Testis (tissue), 2 donors: ENCODE measurements at regions not wholly inside any gene's neighbourhood (a gene's known extent, or its start where the extent isn't known, plus 50 kb on each side); places are given as distances from the start of the nearest gene placed in this dataset.

Source experiments
- POLR2A ChIP-seq: fragments of 450-650 bp; IDR thresholded peaks from one replicate; pipeline ENCODE4 v1.6.1; 2017; ENCODE audit warnings: antibody characterized with exemption, mild to moderate bottlenecking, moderate library complexity
- TF ChIP-seq, protein P1 (sequence below), 3 experiments: fragments of 450-650 bp in 2 of 3; fragments of 200-600 bp in 1 of 3; sonication (generic) in 1 of 3; IDR thresholded peaks; one replicate each; pipeline ENCODE4 v1.5.1; 2016 to 2019; ENCODE audit warnings: antibody characterized with exemption in 3 of 3, mild to moderate bottlenecking in 2 of 3, moderate library complexity in 1 of 3

DNA sequence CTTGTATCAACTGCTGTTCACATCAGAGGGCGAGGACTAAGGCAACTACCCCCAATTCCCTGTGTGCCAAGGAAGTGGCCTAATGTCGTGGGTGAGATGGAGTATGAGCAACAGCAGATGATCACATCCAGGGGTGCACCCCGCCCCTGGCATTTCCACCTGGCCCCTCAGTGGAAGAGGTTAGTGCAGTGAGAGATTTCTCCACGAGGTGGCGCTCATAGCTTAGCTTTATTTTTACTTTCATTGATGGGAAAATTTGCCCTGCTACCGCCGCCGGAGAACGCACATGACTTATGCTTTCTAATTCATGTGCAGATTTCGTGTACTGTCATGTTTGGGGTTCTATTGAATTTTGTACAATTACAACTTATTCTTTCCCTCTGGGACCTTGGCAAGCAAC lies 470.6 kb upstream of the MEX3C start:
- no peak for TF ChIP-seq POLR2A
- TF ChIP-seq, protein P1, sequence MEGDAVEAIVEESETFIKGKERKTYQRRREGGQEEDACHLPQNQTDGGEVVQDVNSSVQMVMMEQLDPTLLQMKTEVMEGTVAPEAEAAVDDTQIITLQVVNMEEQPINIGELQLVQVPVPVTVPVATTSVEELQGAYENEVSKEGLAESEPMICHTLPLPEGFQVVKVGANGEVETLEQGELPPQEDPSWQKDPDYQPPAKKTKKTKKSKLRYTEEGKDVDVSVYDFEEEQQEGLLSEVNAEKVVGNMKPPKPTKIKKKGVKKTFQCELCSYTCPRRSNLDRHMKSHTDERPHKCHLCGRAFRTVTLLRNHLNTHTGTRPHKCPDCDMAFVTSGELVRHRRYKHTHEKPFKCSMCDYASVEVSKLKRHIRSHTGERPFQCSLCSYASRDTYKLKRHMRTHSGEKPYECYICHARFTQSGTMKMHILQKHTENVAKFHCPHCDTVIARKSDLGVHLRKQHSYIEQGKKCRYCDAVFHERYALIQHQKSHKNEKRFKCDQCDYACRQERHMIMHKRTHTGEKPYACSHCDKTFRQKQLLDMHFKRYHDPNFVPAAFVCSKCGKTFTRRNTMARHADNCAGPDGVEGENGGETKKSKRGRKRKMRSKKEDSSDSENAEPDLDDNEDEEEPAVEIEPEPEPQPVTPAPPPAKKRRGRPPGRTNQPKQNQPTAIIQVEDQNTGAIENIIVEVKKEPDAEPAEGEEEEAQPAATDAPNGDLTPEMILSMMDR (IDR thresholded peaks at IDR 0.05) = peak; percentile 69 to 79 (median 74)
